NCI-H128 (cell line): ENCODE measurements at regions not wholly inside any gene's neighbourhood (a gene's known extent, or its start where the extent isn't known, plus 50 kb on each side); places are given as distances from the start of the nearest gene placed in this dataset.
"Not testable (repeated sequence)": the region's sequence is repeated elsewhere in the genome, so short reads cannot be mapped to it uniquely, and the experiment has no call there.

Experiments used
- DNase-seq: peaks from one replicate; lab custom pipeline; 2025; ENCODE audit not compliant: unreplicated experiment; lab: John Stamatoyannopoulos, UW

- no peak for DNase-seq
These were observed 131.8 kb upstream of the MTHFD1L start for GRCh38 chr6:150733726-150734125.

DNA sequence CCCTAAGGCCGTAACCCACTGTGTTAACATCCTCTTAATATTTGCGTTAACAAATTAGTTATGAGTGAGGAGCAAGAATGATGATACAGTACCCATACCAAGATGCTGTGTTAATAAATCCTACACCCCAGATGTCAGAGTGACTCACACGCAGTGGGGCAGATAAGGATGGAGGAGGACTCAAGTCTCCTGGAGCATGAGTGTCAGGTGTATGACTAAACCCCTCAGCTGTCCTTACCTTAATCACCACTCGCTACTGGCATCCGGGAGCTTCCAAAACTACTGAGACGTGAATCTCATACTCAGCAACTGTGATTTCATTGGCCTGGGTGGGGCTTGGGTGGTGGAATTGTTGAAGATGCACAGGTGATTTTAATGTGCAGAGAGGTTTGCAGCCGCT is 131.3 kb upstream of the MTHFD1L start:
- no peak for DNase-seq

DNA sequence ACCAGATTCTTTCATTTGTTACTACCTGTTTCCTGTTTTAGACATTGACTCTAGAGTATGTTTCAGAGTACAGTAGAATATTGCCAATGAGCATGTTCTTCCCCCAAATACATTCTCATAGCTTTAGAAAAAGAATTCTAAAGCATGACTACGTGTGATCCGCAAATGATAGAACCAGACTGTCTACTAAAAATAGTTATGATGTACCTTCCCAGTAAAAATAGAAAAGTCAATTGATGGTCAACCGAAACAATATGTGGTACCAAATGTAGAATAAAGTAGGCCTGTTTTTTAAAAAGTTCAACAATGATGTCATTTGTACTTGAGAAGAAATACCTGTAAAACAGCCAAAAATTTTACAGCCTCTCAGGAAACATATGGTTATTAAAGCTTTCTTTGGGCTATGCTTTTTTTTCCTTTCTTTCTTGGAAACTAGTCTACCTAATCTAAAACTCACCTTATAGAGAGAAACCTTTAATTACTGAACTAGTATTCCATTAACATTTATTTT is 130.1 kb upstream of the MTHFD1L start:
- no peak for DNase-seq

DNA sequence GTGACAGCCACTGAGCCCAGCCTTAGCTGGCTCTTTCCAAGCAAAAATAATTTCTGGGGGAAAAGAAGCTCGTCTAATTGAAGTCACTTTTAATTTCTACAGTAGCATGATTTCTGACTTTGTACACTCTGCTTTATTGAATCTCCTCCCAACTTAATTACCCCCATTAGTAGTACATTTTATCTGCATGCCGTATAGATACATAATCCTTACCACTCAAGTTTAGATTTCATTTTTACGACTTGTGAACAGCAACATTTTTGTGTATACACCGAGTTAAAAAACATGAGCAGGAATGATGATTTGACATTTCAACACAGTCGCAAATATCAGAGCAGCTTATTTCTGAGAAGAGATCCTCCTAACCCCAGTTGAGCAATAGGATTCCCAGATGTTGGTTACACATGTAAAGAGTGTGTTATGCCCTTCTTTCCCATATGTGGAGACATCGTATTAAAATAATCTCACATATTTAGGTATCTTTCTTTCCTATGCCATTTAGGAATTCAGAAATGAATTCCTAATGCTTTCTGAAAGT is 127.3 kb upstream of the MTHFD1L start:
- DNase-seq, result no peak

- DNase-seq, result no peak
These were observed 125.7 kb upstream of the MTHFD1L start for GRCh38 chr6:150739711-150740349.

DNA sequence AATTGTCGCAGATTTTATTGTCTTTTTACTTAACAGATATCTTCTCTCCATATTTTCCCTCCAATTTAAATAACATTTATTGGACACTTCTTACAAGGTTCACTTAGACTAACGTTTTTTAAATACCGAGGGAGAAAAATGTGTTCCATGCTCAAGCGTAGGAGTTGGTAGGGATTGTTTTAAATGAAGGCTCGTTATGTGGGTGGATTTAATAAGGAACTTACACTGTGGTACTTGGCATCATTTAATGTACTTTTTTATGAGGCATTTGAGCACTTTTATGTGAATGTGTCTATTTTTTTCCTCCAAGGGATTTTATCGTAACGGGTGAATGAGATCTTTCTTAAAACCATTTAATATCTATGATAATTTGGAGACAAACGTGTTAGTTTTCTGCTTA is 125.0 kb upstream of the MTHFD1L start:
- no peak for DNase-seq

DNA sequence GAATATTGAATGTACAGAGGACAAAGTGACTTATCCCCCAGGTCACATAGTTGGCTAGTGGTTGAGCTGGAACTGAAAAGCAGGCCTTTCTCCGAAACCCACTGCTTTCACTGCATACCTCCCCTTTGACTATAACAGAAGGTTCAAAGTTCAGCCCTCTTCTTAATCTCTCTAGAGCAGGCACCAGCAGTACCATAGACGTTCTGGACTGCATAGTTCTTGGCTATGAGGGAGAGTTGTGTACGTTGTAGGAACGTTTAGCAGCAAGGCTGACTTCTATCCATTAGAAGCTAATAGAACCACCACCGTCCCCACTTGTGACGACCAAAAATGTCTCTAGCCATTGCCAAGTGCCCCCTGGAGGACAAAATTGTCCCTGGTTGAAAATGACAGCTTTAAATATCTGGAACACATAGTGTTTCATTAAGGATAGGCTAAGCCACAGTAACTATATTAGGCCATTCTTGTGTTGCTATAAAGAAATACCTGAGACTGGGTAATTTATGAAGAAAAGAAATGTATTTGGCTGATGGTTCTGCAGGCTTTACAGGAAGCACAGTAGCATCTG is 123.8 kb upstream of the MTHFD1L start:
- DNase-seq, result no peak

DNA sequence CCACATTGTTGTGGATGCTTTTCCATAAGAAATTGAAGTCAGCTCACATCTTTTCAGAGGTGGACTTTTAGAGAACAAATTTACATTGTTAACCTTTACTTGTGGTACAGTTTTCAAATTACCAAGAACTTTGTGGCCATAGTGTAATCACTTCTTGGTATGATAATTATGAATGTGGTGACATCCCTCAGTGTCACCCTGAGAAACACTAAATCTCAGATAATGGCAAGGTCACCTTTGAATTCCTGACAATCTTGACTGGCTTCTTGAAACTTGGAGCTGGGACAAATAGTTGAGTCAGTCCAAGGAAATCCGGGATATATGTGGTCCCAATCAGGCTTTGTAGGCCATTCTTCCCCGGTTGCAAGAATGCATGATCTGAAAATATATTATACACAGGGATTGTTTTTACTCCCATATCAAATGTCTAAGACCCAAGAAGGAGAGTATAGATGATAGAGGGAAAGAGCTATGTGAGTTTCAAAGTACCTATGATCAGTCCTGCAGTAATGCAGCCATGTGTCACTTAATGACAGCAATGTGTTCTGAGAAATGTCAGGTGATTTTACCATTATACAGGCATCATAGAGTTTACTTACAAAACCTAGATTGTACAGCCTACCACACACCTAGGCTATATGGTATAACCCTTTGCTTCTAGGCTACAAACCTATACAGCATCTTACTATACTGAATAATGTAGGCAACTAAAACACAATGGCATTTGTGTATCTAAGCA is 120.8 kb upstream of the MTHFD1L start:
- DNase-seq, result no peak

GRCh38 chr6:150745896-150746295 is 119.6 kb upstream of the MTHFD1L start:
- no peak for DNase-seq

GRCh38 chr6:150747155-150747554 is 118.3 kb upstream of the MTHFD1L start:
- no peak for DNase-seq

DNA sequence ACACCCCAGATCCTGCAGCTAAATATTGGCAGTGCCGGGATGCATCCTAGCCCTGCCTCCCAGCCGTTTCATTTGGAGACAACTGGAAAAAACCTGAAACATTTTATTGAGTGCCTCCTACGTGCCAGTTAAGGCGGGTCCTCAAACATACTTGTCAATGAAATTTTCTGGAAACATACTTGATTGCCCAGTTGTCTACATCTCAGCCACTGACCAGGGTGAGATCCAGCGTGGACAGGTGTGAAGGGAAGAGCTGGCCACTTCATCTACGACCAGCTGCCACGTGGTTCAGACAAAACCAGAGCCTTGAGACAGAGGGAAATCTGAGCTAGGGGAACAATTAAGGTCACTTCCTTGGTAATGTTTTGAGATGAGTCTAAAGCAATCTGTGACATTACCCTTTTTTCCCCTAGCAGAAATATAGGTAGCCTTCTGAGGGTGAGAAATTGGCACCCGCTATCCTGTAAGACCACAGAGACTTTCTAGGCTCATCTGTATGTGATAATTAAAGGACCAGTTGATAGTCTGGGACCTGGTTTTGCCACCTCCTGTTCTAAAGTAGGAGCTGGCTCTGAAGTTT is 116.3 kb upstream of the MTHFD1L start:
- no peak for DNase-seq

DNA sequence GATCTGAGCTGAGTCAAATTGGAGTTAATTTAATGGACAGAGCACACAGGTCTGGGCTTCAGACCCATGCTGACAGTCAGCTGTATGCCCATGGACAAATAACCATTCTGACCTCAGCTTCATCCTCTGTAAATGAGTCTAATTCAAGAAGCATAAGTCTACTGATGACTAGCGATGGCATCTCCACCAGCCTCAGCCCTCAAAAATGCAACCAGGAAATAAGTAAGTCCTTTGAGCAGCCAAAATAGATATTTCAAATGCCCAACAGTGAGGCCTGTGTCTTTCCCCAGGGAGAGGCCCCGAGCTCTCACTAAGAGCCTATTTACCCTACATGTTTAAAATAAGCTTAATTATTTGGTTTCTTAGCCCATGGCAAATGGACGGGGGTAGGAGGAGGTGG is 114.2 kb upstream of the MTHFD1L start:
- DNase-seq, result no peak

DNA sequence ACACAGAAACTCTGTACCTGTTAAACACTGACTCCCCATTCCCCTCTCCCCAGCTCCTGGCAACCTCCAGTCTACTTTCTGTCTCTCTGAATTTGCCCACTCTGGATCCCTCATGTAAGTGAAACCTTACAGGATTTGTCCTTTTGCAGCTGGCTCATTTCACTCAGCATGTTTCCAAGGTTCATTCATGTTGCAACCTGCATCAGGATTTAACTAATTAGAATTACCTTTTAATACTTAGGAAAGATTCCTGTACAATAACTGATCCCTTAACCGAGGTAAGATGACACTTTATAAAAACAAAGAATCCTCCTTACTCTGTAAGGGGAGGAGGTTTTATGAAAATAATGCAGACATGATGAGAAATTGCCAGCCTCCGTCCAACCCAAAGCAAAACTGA is 113.1 kb upstream of the MTHFD1L start:
- DNase-seq, result no peak

- DNase-seq, result no peak
These were observed 112.0 kb upstream of the MTHFD1L start for GRCh38 chr6:150753371-150754064.

DNA sequence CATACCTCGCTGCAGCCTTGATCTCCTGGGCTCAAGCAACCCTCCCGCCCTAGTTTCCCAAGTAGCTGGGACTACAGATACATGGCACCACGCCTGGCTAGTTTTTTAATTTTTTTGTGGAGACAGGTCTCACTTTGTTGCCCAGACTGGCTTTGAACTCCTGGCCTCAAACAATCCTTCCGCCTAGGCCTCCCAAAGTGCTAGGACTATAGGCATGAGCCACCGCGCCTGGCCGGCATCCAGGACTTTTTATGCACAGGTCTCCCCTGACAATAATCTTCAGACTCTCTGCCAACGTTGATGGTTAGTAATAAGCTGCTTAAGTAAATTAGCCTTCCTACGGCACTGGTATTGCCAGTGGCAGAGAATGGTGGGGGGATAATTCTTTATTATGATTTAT is 110.5 kb upstream of the MTHFD1L start:
- no peak for DNase-seq

DNA sequence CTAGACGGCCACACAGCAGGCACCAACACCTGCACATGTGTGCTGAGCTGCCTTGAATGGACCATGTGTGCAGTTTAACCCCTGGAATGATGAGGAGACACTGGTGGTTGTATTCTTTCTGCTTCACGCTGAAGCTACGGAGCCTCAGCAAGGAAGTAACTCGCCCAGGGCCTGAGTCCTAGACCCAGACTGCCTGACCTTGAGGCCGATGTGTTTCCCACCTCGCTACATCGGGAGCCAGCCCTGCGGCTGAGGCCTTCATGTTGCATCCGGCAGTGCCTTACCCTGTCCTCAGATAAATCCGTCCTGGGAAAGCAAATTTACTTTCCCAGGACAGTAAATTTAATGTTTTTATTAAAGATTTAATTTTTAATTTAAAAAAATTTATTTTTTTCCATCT is 110.0 kb upstream of the MTHFD1L start:
- DNase-seq, result no peak

- DNase-seq, result no peak
These were observed 109.3 kb upstream of the MTHFD1L start for GRCh38 chr6:150756173-150756572.

- not testable (repeated sequence) for DNase-seq
These were observed 107.7 kb upstream of the MTHFD1L start for GRCh38 chr6:150757807-150758206.

DNA sequence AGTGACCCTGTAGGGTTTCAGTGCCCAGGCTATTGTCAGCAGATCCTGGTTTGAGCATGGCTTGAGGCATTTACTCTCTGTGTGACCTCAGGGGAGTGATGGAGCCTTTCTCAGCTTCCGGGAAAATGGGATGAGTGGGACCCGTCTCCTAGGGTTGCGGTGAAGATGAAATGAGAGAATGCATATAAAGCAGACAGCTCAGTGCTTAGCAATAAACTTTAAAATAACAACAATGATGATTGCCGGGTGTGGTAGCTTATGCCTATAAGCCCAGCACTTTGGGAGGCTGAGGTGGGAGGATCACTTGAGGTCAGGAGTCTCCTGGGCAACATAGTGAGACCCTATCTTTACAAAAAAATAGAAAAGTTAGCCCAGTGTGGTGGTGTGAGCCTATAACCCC is 106.0 kb upstream of the MTHFD1L start:
- no peak for DNase-seq

GRCh38 chr6:150761771-150762170 is 103.7 kb upstream of the MTHFD1L start:
- DNase-seq, result no peak
